GM12892 (cell line): ENCODE measurements at regions not wholly inside any gene's neighbourhood (a gene's known extent, or its start where the extent isn't known, plus 50 kb on each side); places are given as distances from the start of the nearest gene placed in this dataset.

Source experiments
- POLR2A ChIP-seq: IDR thresholded peaks from 2 replicates; pipeline ENCODE4 v1.6.1; 2011; ENCODE audit warnings: low read depth, low read length, control low read depth
- POLR2AphosphoS5 ChIP-seq: IDR thresholded peaks from 2 replicates; pipeline ENCODE4 v1.6.1; 2011; ENCODE audit warnings: low read depth, low read length, control low read depth
- TAF1 ChIP-seq: IDR thresholded peaks from 2 replicates; pipeline ENCODE4 v1.6.1; 2011; ENCODE audit warnings: low read depth, mild to moderate bottlenecking, control low read depth, low read length, borderline replicate concordance

DNA sequence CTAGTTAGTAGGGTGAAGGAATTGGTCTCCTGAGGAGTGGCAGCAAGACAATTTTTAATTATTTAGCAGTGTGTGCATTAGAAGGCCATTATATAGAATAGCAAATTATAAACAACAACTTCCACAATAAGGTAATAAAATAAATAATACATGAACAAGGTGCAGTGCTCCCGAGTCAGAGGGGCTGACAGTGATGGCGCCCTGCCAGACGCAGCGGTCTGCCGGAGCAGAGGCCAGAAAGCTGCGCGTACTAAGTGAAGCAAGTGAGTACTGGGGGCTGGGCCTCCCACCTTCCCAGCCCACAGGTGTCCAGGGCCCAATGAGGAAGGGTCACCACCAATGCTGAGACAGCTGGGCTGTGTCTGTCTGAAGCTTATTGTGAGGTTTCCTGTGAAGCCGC is 72.0 kb upstream of the VRK1 start:
- TF ChIP-seq POLR2AphosphoS5 (no peak), POLR2A (no peak), TAF1 (no peak)
